Trophoblast cell (in vitro differentiated cells and primary cell): ENCODE measurements at regions not wholly inside any gene's neighbourhood (a gene's known extent, or its start where the extent isn't known, plus 50 kb on each side); places are given as distances from the start of the nearest gene placed in this dataset.

Experiments
- DNase-seq, 2 donors: peaks; one replicate each; pipeline ENCODE4 v3.0.0-alpha.2; 2016
- H2AFZ ChIP-seq: 2 replicates; pipeline ENCODE4 v1.6.1; 2013; ENCODE audit warnings: low read length, moderate library complexity, mild to moderate bottlenecking; ENCODE audit not compliant: insufficient read depth, poor library complexity
- H2AK5ac ChIP-seq: 2 replicates; pipeline ENCODE4 v1.6.1; 2013; ENCODE audit warnings: mild to moderate bottlenecking, low read length
- H2BK120ac ChIP-seq: 2 replicates; pipeline ENCODE4 v1.6.1; 2013; ENCODE audit warnings: low read length, mild to moderate bottlenecking, moderate library complexity; ENCODE audit not compliant: insufficient read depth, poor library complexity
- H2BK12ac ChIP-seq: 2 replicates; pipeline ENCODE4 v1.6.1; 2013; ENCODE audit warnings: mild to moderate bottlenecking, low read length, moderate library complexity
- H2BK5ac ChIP-seq: 2 replicates; pipeline ENCODE4 v1.6.1; 2013; ENCODE audit warnings: low read length, low read depth, moderate library complexity, mild to moderate bottlenecking; ENCODE audit not compliant: poor library complexity
- H3K14ac ChIP-seq: 2 replicates; pipeline ENCODE4 v1.6.1; 2013; ENCODE audit warnings: mild to moderate bottlenecking, low read length
- H3K18ac ChIP-seq: 2 replicates; pipeline ENCODE4 v1.6.1; 2013; ENCODE audit warnings: mild to moderate bottlenecking, low read length
- H3K23ac ChIP-seq: 2 replicates; pipeline ENCODE4 v1.6.1; 2013; ENCODE audit warnings: low read length
- H3K27ac ChIP-seq: 2 replicates; pipeline ENCODE4 v1.5.1; 2013; ENCODE audit warnings: low read depth, mild to moderate bottlenecking, inconsistent platforms, low read length, moderate library complexity
- H3K27me3 ChIP-seq: 2 replicates; pipeline ENCODE4 v1.6.1; 2013; ENCODE audit warnings: inconsistent platforms, mild to moderate bottlenecking, low read length, moderate library complexity; ENCODE audit not compliant: insufficient read depth
- H3K36me3 ChIP-seq, 2 experiments: 1 replicate in 1 of 2; 2 replicates in 1 of 2; pipeline ENCODE4 v1.6.1; 2013; ENCODE audit warnings: low read length in 2 of 2, mild to moderate bottlenecking in 2 of 2, moderate library complexity in 1 of 2; ENCODE audit not compliant: insufficient read depth in 2 of 2, control insufficient read depth in 1 of 2
- H3K4ac ChIP-seq: 2 replicates; pipeline ENCODE4 v1.6.1; 2013; ENCODE audit warnings: low read depth, mild to moderate bottlenecking, low read length, moderate library complexity
- H3K4me1 ChIP-seq, 2 experiments: 1 replicate in 1 of 2; 2 replicates in 1 of 2; pipeline ENCODE4 v1.6.1; 2013; ENCODE audit warnings: low read length in 2 of 2, mild to moderate bottlenecking in 2 of 2, moderate library complexity in 1 of 2; ENCODE audit not compliant: insufficient read depth in 2 of 2, control insufficient read depth in 1 of 2
- H3K4me2 ChIP-seq: 2 replicates; pipeline ENCODE4 v1.6.1; 2013; ENCODE audit warnings: inconsistent platforms, mild to moderate bottlenecking, low read length, moderate library complexity
- H3K4me3 ChIP-seq: 2 replicates; pipeline ENCODE4 v1.5.1; 2013; ENCODE audit warnings: mild to moderate bottlenecking, low read depth, low read length, inconsistent platforms
- H3K79me1 ChIP-seq: one replicate; pipeline ENCODE4 v1.6.1; 2013; ENCODE audit warnings: low read length
- H3K79me2 ChIP-seq: 2 replicates; pipeline ENCODE4 v1.6.1; 2013; ENCODE audit warnings: low read length, mild to moderate bottlenecking; ENCODE audit not compliant: control insufficient read depth, insufficient read depth, poor library complexity
- H3K9ac ChIP-seq: 2 replicates; pipeline ENCODE4 v1.6.1; 2013; ENCODE audit warnings: mild to moderate bottlenecking, low read length
- H3K9me3 ChIP-seq: 2 replicates; pipeline ENCODE4 v1.6.1; 2013; ENCODE audit warnings: low read depth, mild to moderate bottlenecking, control low read depth, inconsistent platforms, low read length; ENCODE audit not compliant: insufficient read depth
- H4K12ac ChIP-seq: 2 replicates; pipeline ENCODE4 v1.6.1; 2013; ENCODE audit warnings: low read depth, mild to moderate bottlenecking, low read length, moderate library complexity
- H4K8ac ChIP-seq: 2 replicates; pipeline ENCODE4 v1.6.1; 2013; ENCODE audit warnings: low read depth, mild to moderate bottlenecking, low read length, moderate library complexity
- H4K91ac ChIP-seq: one replicate; pipeline ENCODE4 v1.6.1; 2013; ENCODE audit warnings: low read depth, mild to moderate bottlenecking, low read length, moderate library complexity
- WGBS: extraction: QIAGEN DNeasy Blood & Tissue Kit; methylation state at CpG from one replicate; pipeline ENCODE4 v1.1.7; 2013; ENCODE audit warnings: missing lambda C conversion rate; ENCODE audit not compliant: insufficient read length, insufficient coverage; ENCODE audit errors: extremely low coverage; 5-methylcytosine and 5-hydroxymethylcytosine counted together

DNA sequence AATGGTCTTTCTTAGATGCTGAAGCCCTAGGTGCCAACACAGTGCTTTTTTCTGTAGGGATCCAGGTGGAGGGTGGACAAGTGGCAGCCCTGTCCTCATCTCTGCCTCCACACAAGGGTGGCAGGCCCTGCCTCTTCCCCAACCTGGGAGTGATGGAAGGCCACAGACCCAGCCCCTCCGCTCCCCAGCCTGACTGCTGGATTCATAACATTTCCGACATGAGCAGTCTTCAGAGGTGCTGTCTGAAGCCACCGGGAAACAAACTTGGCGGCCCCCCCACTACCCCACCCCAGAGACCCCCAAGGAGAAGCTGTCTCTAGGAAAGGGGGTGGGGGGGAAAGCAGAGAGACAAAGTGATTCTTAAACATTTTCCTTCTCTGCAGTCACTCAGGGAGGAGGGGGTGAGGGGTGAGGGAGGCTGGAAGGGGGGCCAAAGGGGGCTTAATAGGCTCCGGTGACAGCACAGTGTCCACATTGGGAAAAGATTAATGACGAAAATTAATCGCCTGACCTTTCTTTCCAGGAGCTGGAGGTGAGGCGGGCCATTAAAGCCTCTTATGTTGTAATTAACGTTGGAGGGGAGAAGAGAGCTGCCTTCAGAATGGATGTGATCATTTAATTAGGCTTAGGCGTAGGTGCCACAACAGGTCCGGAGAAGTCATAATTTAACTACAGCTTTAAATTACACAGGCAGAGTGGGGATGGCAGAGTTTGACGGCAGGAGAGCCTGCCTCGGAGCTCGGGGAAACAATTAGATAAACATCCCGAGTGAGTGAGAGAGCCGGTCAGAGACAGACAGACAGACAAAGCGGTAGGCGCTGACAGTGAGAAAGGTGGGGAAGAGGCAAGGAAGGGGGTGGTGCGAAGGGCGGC, 76.8 kb upstream of the FOXP4 start:
- H2BK12ac ChIP-seq, result peak overlapping the region; percentile 25
- H3K9me3 ChIP-seq, result no peaks in the 10 kb centered on the region
- H3K4me3 ChIP-seq, result peak overlapping the region; percentile 10
- H3K14ac ChIP-seq, result peak overlapping the region; percentile 26
- H3K79me2 ChIP-seq, result no peaks in the 10 kb centered on the region
- peak overlapping the region; percentile 37 for H4K91ac ChIP-seq
- no peak overlapping the region for H3K9ac ChIP-seq
- no peaks in the 10 kb centered on the region for H3K36me3 ChIP-seq
- H4K12ac ChIP-seq, result no peak overlapping the region
- DNase-seq, result no peak
- H3K79me1 ChIP-seq, result peaks cover 10% of the 10 kb centered on the region
- no peaks in the 10 kb centered on the region for H3K27me3 ChIP-seq
- H3K4me2 ChIP-seq, result peak overlapping the region; percentile 76
- H2BK5ac ChIP-seq, result no peak overlapping the region
- no peak overlapping the region for H3K4ac ChIP-seq
- H2AFZ ChIP-seq, result peak overlapping the region; percentile 19
- H3K4me1 ChIP-seq, result peaks cover 16 to 27% of the 10 kb centered on the region in 2 experiments
- no peak overlapping the region for H3K27ac ChIP-seq
- no peak overlapping the region for H3K18ac ChIP-seq
- H4K8ac ChIP-seq, result no peak overlapping the region
- WGBS, result no CpG with 5 or more reads among the region's 20 CpGs
- H2AK5ac ChIP-seq, result no peak overlapping the region
- no peak overlapping the region for H3K23ac ChIP-seq
- no peak overlapping the region for H2BK120ac ChIP-seq

DNA sequence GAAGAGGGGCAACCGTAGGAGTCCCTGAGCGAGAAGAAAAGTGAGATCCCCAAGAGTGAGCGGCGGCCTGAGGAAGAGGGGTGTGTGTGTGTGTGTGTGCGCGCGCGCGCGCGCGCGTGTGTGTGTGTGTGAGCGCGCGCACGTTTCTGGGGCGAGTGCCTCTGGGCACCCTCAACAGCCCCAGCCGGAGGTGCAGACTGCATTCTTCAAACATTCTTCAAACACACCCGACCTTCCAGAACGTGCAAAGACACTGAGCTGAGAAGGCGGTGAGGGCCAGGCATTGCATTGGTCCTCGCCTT, 76.2 kb upstream of the FOXP4 start:
- no peak overlapping the region for H4K8ac ChIP-seq
- H3K18ac ChIP-seq, result peak overlapping the region; percentile 4
- H3K27me3 ChIP-seq, result no peaks in the 10 kb centered on the region
- H2BK12ac ChIP-seq, result peak overlapping the region; percentile 25
- H2BK5ac ChIP-seq, result no peak overlapping the region
- no peak overlapping the region for H3K9ac ChIP-seq
- no peak overlapping the region for H2BK120ac ChIP-seq
- H4K12ac ChIP-seq, result no peak overlapping the region
- H3K79me1 ChIP-seq, result peaks cover 10% of the 10 kb centered on the region
- no peak overlapping the region for H3K27ac ChIP-seq
- H3K14ac ChIP-seq, result peak overlapping the region; percentile 26
- peak overlapping the region; percentile 19 for H2AFZ ChIP-seq
- no peaks in the 10 kb centered on the region for H3K79me2 ChIP-seq
- H2AK5ac ChIP-seq, result no peak overlapping the region
- DNase-seq, result no peak
- H3K23ac ChIP-seq, result no peak overlapping the region
- peaks cover 16 to 27% of the 10 kb centered on the region in 2 experiments for H3K4me1 ChIP-seq
- no CpG with 5 or more reads among the region's 23 CpGs for WGBS
- no peaks in the 10 kb centered on the region for H3K9me3 ChIP-seq
- H4K91ac ChIP-seq, result peak overlapping the region; percentile 63
- H3K4me2 ChIP-seq, result peak overlapping the region; percentile 76
- H3K4me3 ChIP-seq, result peak overlapping the region; percentile 42
- H3K4ac ChIP-seq, result no peak overlapping the region
- no peaks in the 10 kb centered on the region for H3K36me3 ChIP-seq

DNA sequence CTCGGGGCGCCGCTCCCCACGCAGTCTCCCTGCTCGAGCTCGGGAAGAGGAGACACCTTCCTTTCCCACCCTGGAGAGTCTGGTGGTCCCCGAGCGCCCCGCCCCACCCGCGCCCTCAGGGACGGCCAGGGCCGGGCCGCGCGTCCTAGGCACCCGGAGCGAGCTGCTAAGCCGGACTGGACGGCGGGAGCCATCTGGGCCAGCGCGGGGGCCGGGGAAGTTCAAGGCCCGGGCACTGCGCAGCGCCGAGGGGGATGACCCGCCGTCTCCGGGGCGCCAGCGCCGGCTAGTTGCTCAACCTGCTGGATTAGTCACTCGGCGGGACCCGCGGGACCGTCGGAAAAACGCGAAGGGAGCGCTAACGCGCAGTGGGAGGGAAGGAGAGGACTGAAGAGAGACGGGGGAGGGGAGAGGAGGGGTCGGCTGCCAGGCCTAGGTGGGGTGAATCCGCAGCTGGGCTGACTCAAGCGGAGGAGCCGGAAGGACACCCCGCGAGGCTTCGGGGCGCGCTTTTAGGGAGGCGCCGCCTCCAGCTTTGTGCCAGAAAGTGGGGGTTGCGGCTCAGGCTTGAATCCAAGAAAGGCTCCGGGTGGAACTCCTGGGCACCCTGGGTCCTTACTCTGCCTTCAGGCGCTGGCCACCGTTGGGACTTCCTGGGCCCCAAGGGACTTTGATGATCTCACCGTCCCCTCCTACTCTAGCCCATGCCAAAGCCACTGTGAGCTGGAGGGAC, 75.7 kb upstream of the FOXP4 start:
- Histone ChIP-seq H3K18ac (peak overlapping the region; percentile 47), H4K8ac (peak overlapping the region; percentile 56), H2BK120ac (peak overlapping the region; percentile 68), H3K9ac (no peak overlapping the region), H3K9me3 (no peaks in the 10 kb centered on the region), H3K4me3 (peak overlapping the region; percentile 42), H3K27ac (peak overlapping the region; percentile 37), H3K79me2 (no peaks in the 10 kb centered on the region), H3K79me1 (peaks cover 10% of the 10 kb centered on the region), H3K4ac (no peak overlapping the region), H2AK5ac (peak overlapping the region; percentile 82), H3K14ac (peak overlapping the region; percentile 35), H3K36me3 (no peaks in the 10 kb centered on the region), H4K12ac (peak overlapping the region; percentile 27), H3K27me3 (no peaks in the 10 kb centered on the region), H2BK12ac (peak overlapping the region; percentile 51), H2BK5ac (peak overlapping the region; percentile 29), H4K91ac (peak overlapping the region; percentile 63), H3K4me1 (peaks cover 16 to 25% of the 10 kb centered on the region in 2 experiments), H3K4me2 (peak overlapping the region; percentile 76), H2AFZ (peak overlapping the region; percentile 35), H3K23ac (no peak overlapping the region)
- no CpG with 5 or more reads among the region's 62 CpGs for WGBS
- DNase-seq, result peak in 1 of 2 donors; percentile 5

DNA sequence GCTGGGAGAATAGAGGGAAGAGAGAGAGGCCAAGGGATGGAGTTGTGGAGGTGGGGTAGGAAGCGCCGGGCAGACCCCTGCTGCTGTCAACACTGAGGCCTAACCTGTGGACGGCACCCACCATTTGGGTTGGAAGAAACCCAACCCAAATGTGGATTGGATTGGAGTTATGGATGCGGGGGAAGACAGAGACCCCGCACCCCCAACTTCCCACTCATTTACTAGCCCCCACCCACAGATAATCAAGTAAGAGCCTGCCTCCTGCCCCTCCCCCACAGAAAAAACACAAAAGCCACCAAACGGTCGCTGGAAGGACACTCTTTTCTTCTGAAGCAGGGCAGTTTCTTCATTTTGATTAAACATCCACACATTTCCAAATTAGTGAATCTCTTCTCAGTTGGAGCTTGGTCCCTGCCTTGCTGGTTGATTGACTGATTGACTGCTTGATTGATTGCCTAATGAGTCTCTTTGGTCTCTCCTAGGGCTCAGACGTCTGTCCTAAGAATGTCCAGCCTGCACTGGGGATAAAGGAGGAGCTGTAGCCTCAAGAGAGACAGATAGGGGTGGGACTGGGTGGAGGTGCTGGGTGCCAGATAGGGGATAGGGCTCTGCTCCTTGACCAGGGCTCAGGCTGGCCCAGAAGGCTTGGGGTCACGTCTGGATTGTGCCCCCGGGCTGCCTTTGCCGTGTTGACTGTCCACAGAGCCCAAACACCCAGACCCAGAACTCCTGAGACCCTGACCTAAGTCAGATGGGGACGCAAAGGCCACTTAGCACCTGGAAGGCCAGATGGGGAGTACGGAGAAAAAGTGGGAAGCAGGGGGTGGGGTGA, 74.9 kb upstream of the FOXP4 start:
- H3K14ac ChIP-seq, result peak overlapping the region; percentile 35
- peak overlapping the region; percentile 59 for H4K91ac ChIP-seq
- no peaks in the 10 kb centered on the region for H3K36me3 ChIP-seq
- H2BK12ac ChIP-seq, result peak overlapping the region; percentile 51
- H3K27me3 ChIP-seq, result no peaks in the 10 kb centered on the region
- H3K4me1 ChIP-seq, result peaks cover 18 to 25% of the 10 kb centered on the region in 2 experiments
- H3K9me3 ChIP-seq, result no peaks in the 10 kb centered on the region
- H4K12ac ChIP-seq, result peak overlapping the region; percentile 27
- WGBS, result no CpG with 5 or more reads among the region's 13 CpGs
- H3K23ac ChIP-seq, result no peak overlapping the region
- H3K79me1 ChIP-seq, result peaks cover 10% of the 10 kb centered on the region
- H4K8ac ChIP-seq, result peak overlapping the region; percentile 56
- no peak overlapping the region for H3K4me3 ChIP-seq
- no peaks in the 10 kb centered on the region for H3K79me2 ChIP-seq
- H2BK120ac ChIP-seq, result peak overlapping the region; percentile 68
- H3K4ac ChIP-seq, result no peak overlapping the region
- no peak overlapping the region for H3K27ac ChIP-seq
- peak overlapping the region; percentile 82 for H2AK5ac ChIP-seq
- no peak overlapping the region for H3K9ac ChIP-seq
- peak overlapping the region; percentile 35 for H2AFZ ChIP-seq
- H3K18ac ChIP-seq, result peak overlapping the region; percentile 47
- peak overlapping the region; percentile 29 for H2BK5ac ChIP-seq
- no peak for DNase-seq
- no peak overlapping the region for H3K4me2 ChIP-seq
